ENCODE measurements at regions not wholly inside any gene's neighbourhood (a gene's known extent, or its start where the extent isn't known, plus 50 kb on each side); places are given as distances from the start of the nearest gene placed in this dataset.

- no peak for DNase-seq
- H3K9me3 ChIP-seq = no peaks in the 10 kb centered on the region
- H3K36me3 ChIP-seq = no peaks in the 10 kb centered on the region
- TF ChIP-seq CTCF (IDR thresholded peaks at IDR 0.05) (no peak), POLR2A (IDR thresholded peaks at IDR 0.05) (no peak)
- H3K27me3 ChIP-seq = no peaks in the 10 kb centered on the region
- 90 to 94% methylated on average over 5 to 9 of the region's 9 CpGs for WGBS, 2 donors
- no peak overlapping the region for H3K4me3 ChIP-seq (replicated peaks in 1 of 3)
- intact Hi-C loops (cut with DNase I) = no loop called here
- H3K4me1 ChIP-seq = no peaks in the 10 kb centered on the region
- no peak overlapping the region for H3K27ac ChIP-seq
These were observed 315.8 kb downstream of the TEX29 start for GRCh38 chr13:111636271-111636670.

- Histone ChIP-seq H3K4me3 (replicated peaks in 1 of 3) (no peak overlapping the region), H3K27me3 (no peaks in the 10 kb centered on the region), H3K4me1 (no peaks in the 10 kb centered on the region), H3K27ac (no peak overlapping the region), H3K9me3 (no peaks in the 10 kb centered on the region), H3K36me3 (no peaks in the 10 kb centered on the region)
- intact Hi-C loops (cut with DNase I) = no loop called here
- TF ChIP-seq POLR2A (IDR thresholded peaks at IDR 0.05) = no peak
- no peak for TF ChIP-seq CTCF (IDR thresholded peaks at IDR 0.05)
- DNase-seq = no peak
- WGBS, 2 donors = 82 to 83% methylated on average over 11 of the region's 11 CpGs
These were observed 316.4 kb downstream of the TEX29 start for GRCh38 chr13:111636804-111637203.

- H3K4me1 ChIP-seq = no peaks in the 10 kb centered on the region
These were observed 316.9 kb downstream of the TEX29 start for GRCh38 chr13:111637365-111637764.

GRCh38 chr13:111638233-111638632, 317.8 kb downstream of the TEX29 start:
- H3K36me3 ChIP-seq = no peaks in the 10 kb centered on the region
- intact Hi-C loops (cut with DNase I) = no loop called here
- no peaks in the 10 kb centered on the region for H3K9me3 ChIP-seq
- no peak for DNase-seq
- H3K4me1 ChIP-seq = no peaks in the 10 kb centered on the region
- no peaks in the 10 kb centered on the region for H3K27me3 ChIP-seq
- no peak overlapping the region for H3K27ac ChIP-seq
- H3K4me3 ChIP-seq (replicated peaks in 1 of 3) = no peak overlapping the region
- TF ChIP-seq POLR2A (IDR thresholded peaks at IDR 0.05) (no peak), CTCF (IDR thresholded peaks at IDR 0.05) (no peak)
- 100% methylated on average over 1 of the region's 1 CpG for WGBS, 2 donors

More at GRCh38 chr13:111637365-111637764, 316.9 kb downstream of the TEX29 start:
- intact Hi-C loops (cut with DNase I) = no loop called here
- H3K27me3 ChIP-seq = no peaks in the 10 kb centered on the region
- H3K36me3 ChIP-seq = no peaks in the 10 kb centered on the region
- no peak for TF ChIP-seq POLR2A (IDR thresholded peaks at IDR 0.05)
- 90 to 91% methylated on average over 12 of the region's 12 CpGs for WGBS, 2 donors
- no peak overlapping the region for H3K4me3 ChIP-seq (replicated peaks in 1 of 3)
- H3K27ac ChIP-seq = no peak overlapping the region
- no peaks in the 10 kb centered on the region for H3K9me3 ChIP-seq
- no peak for DNase-seq

GRCh38 chr13:111639196-111639705, 318.8 kb downstream of the TEX29 start:
- Histone ChIP-seq H3K36me3 (no peaks in the 10 kb centered on the region), H3K4me3 (replicated peaks in 1 of 3) (no peak overlapping the region), H3K27me3 (no peaks in the 10 kb centered on the region), H3K9me3 (no peaks in the 10 kb centered on the region), H3K27ac (no peak overlapping the region), H3K4me1 (no peaks in the 10 kb centered on the region)
- intact Hi-C loops (cut with DNase I) = no loop called here
- no peak for TF ChIP-seq CTCF (IDR thresholded peaks at IDR 0.05)
- no peak for TF ChIP-seq POLR2A (IDR thresholded peaks at IDR 0.05)
- DNase-seq = no peak
- WGBS, 2 donors = 76 to 79% methylated on average over 10 of the region's 10 CpGs

GRCh38 chr13:111640006-111640405, 319.6 kb downstream of the TEX29 start:
- H3K27me3 ChIP-seq = no peaks in the 10 kb centered on the region
- intact Hi-C loops (cut with DNase I) = no loop called here
- no peak overlapping the region for H3K27ac ChIP-seq
- 84 to 86% methylated on average over 13 of the region's 13 CpGs for WGBS, 2 donors
- DNase-seq = no peak
- no peak for TF ChIP-seq CTCF (IDR thresholded peaks at IDR 0.05)
- no peak for TF ChIP-seq POLR2A (IDR thresholded peaks at IDR 0.05)
- H3K4me3 ChIP-seq (replicated peaks in 1 of 3) = no peak overlapping the region
- H3K36me3 ChIP-seq = no peaks in the 10 kb centered on the region
- H3K9me3 ChIP-seq = no peaks in the 10 kb centered on the region
- no peaks in the 10 kb centered on the region for H3K4me1 ChIP-seq
